Activated CD4-positive, alpha-beta T cell treated with anti-CD3 and anti-CD28 coated beads, Interleukin-2, amount 50 U/mL, for 48 hours (primary cell): ENCODE measurements at regions not wholly inside any gene's neighbourhood (a gene's known extent, or its start where the extent isn't known, plus 50 kb on each side); places are given as distances from the start of the nearest gene placed in this dataset.
"Not testable (repeated sequence)": the region's sequence is repeated elsewhere in the genome, so short reads cannot be mapped to it uniquely, and the experiment has no call there.

Experiments
- DNase-seq, 2 experiments: peaks; one replicate each; pipeline ENCODE4 v3.0.0-alpha.2; 2020

DNA sequence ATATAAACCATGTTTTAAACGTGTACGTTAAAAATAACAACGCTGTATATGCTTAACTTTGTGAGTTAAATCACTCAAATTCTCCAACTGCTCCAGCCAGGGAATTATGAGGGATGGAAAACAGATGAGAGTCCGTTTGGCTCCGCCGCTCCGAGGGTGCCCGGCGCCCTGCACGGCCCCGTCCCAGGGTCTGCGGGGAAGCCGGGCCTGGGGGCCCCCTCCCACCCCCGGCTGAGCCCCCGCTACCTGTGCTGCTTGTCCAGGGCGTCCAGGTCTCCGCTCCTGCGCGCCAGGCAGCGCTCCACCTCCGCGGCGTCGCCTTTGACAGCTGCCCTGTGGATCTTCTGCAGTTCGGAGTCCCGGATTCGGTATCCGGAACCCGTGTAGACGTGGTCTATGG, 415.5 kb downstream of the FOXD4L4 start:
- DNase-seq: not testable (repeated sequence)

DNA sequence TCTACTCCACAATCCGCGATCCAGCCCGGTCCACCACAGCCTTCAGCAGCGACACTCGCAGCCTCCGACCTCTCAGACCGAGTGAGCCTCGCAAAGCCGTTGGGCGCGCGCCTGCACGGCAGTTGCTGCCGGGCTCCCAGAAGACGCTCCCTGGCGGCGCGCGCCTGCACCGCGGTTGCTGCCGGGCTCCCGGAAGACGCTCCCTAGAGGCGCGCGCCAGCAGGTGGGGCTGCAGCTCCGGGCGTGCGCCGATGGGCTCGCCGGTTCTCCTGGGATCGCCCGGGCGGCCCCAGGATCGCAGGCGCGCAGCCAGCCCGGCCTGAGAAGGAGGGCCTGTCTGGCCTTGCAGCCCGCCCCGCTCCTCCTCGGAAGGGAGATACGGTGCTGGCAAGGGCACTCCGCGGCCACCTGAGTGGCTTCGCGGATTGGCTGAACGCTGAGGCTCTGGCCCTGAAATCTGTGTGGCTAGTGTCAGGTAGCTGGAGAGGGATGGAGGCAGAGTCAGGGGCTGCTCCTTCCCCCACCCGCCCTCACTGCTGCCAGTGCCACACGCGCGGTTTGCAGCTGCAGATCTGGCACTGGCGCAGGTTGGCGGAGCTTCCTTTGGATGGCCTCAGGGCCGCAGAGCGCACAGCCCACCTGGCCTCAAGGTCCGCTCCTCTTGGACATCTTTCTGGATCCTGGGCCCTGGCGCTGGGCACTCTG, 416.2 kb downstream of the FOXD4L4 start:
- peak; percentile 41 to 48 for DNase-seq

DNA sequence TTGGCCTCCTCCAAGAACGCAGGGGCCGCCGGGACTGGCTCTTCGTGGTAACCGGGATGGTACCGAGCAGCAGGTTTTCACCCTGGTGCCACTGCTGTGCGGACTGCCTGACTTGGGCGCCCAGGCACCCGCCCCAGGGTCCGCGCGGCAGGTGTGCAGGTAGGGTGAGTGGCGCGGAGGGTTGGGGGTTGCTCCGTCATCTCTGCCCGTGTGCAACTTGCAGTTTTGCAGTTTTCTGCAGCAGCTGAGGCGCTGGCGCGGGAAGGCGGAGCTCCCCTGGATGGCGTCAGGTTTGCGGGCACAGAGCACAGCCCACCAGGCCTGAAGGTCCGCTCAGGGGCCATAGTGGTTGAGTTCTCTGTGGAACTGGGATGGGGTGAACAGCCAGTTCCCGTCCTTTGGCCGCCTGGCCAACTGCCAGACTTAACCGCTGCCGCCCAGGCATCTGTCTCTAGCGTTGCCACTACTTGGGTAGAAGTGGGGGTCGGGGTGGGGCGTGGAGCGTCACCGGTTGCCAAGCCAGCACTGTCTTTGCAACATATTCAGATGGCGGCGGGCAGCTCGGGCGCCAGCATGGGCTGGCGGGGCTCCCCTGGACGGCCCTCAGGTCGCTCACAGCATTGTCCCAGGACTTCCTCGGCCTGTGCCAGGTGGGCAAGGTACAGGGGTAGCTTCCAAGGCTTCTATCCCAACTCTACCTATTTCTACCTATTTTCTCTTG, 417.2 kb downstream of the FOXD4L4 start:
- DNase-seq: peak; percentile 5 to 7

DNA sequence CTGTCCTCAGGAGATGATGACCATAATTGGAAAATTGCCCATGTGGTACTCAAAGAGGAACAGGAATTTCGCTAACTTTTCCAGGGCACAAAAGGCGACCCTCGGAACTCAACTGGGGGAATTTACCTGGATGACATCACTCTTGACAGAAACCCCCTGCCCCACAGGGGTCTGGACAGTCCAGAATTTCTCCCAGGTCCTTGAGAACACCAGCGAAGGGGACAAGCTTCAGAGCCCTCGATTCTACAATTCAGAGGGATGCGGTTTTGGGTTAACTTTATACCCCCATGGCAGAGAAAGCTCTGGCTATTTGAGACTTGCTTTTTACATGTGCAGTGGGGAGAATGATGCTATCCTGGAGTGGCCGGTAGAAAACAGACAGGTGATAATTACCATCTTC, 445.4 kb downstream of the FOXD4L4 start:
- not testable (repeated sequence) for DNase-seq

DNA sequence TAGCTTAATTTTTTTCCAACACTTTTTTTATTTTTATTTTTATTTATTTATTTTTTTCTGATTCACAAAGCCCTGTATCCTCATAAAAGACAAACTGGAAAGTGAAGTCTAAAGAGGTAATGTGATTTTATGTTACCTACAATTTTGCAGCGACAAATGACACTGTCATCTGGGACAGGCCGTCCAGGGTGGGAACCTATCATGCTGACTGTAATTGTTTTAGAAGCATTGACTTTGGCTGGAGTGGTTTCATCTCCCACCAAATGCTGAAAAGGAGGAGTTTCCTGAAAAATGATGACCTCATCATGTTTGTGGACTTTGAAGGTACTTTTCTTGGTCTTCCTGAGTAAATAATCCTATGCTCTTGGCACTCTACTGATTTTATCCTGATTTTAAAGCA, 446.7 kb downstream of the FOXD4L4 start:
- DNase-seq: not testable (repeated sequence)

DNA sequence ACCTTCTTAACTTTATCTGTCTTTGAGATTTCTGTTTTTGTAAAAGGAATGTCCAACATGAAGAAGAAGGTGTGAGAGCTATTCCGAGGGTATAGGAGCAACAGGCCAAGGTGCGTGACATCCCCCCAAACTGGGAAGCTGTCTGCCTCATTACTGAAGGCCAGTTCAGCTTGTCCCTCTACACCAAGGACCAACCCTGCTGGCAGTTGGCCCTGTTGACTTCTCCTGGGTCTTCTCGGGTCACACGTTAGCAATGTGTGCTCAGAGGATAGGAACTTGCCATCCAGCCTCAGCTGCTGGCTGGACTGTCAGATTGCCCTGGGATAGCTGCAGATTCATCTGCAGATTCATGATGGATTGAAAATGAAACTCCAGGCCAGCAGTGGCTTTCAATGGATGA, 460.3 kb downstream of the FOXD4L4 start:
- DNase-seq: not testable (repeated sequence)

DNA sequence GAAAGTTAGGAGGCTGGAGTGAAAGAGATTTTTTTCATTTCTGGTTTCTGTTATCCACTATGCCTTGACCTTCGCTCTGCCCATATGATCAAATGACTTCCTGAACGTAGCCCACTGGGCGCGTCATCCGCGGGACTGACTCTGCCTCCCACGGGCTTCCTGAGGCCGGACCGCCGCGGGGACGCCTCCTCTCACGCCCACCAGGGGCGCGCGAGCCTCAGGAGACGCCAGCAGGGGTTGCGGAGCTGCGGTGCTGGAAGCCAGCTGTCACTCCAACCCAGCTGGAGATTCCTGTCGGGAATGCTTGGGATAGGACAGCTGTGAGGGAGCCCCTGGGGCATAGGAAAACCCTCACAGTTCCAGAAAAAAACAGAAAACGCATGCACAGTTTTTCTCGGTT, 461.5 kb downstream of the FOXD4L4 start:
- DNase-seq: not testable (repeated sequence)

DNA sequence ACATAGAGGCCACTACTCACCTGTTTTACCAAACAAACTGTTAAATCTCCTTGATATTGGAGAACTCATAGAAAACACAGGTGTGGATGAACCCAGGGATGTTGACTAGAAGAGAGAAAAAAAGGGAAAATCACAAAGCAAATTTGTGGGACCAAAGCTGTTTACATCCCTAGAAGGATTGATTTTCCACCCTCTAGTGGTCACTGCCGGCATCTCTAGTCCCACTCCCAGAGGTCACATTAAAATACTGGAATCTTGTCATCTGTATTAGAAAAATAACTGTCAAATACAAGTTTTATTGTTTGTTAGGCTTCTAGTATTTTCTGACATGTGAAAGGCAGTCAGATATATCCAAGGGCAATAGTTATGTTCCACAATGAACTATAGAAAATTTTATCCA, 469.7 kb downstream of the FOXD4L4 start:
- DNase-seq: not testable (repeated sequence)

DNA sequence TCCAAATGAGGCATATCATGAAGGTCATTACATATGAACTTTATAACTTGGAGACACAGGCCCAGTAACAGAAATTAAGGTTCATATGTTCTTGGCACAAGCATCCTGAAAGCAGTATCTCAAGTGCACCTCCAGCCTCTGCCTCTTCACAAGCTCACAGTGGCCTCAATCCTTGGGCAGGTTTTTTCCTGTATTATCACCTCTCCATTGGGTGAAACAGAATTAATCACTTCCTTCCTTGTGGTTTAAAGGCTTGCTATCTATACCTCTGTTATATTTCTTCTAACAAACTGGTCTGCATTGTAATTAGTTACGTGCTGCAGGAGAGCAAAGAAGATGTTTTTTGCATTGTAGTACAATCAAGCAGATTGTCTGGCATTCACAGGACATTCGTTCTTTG, 471.0 kb downstream of the FOXD4L4 start:
- not testable (repeated sequence) for DNase-seq

DNA sequence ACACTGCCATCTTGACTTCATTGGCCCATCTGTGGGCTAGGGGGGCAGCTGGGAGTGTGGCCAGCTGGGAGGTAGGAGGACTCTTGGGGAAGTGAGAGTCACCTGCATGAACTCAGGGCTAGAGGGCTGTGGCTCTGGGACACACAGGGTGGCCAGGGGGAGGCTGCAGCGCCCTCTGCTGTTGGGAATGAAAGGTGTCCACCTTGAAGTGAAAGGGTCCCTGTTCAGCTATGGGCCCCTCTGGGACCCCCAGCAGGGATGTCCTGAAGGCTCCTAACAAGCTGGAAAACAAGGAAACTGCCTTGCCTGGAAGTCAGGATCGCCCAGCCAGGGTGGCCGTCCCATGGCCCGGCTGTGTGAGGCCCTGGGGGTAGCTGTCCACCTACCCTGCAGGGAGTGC, 507.8 kb downstream of the FOXD4L4 start:
- peak; percentile 1 to 5 for DNase-seq

DNA sequence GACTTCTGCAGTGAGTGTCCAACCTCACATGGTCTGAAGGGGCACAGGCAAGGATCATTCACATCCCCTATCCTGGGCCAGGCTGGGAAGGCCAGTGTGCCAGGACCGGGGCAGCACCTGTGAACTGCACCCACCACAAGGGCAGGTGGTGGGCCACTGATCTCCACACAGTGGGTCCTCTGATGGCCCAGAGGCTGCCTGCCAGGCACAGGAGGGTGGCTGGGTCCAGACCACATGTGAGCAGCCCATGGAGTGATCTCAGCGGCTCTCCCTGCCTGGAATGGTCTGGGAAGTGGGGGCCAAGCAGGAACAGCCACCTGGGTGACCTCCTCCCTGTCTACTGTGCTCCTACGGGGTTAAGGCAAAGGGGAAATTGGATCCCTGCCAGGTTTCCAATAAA, 508.5 kb downstream of the FOXD4L4 start:
- not testable (repeated sequence) for DNase-seq

DNA sequence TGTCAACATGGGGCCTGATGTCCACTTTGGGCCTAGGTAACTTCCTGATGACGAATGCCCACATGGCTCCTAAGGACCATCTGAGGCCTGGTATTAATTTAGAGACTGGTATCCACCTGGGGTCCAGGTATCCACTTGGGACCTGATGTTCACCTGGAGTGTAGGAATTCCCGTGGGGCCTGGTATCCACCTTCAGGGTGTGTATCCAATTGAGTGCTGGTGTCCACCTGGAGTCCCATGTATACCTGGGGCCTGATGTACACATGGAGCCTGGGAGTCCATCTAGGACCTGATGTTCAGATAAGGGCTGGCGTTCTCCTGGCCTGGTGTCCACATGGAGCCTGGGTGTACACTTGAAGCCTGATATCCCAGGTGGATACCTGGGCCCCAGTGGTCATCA, 520.6 kb downstream of the FOXD4L4 start:
- DNase-seq: not testable (repeated sequence)

DNA sequence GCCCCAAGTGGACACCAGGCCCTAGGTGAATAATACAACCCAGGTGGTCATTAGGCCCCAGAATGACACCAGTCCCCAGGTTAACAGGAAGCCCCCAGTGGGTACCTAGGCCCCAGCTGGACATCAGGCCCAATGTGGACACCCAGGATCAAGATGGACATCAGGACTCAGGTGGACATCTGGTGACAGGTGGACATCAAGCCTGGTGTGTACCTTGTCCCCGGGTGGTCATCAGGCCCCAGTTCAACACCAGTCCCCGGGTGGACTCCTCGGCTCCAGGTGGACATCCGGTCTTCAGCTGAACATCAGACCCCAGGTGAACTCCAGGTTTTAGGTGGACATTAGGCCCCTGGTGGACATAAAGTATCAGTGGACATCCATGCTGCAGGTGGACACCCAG, 524.6 kb downstream of the FOXD4L4 start:
- DNase-seq: not testable (repeated sequence)

DNA sequence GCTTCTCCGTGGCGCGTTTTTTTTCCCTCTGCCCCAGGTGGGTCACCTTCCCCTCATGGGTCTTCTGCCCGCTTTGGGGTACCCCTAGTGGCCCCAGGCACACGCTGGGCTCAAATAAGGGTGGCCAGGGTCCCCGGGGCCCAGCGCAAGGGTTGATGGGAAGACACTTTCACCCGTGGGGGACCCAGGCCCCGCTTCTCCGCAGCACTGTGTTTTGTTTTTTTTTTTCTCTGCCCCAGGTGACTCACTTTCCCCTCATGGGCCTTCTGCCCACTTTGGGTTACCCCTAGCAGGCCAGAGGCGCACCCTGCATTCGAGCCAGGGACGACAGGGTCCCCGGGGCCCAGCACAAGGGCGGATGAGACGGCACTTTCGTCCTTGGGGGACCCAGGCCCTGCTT, 526.7 kb downstream of the FOXD4L4 start:
- not testable (repeated sequence) for DNase-seq

DNA sequence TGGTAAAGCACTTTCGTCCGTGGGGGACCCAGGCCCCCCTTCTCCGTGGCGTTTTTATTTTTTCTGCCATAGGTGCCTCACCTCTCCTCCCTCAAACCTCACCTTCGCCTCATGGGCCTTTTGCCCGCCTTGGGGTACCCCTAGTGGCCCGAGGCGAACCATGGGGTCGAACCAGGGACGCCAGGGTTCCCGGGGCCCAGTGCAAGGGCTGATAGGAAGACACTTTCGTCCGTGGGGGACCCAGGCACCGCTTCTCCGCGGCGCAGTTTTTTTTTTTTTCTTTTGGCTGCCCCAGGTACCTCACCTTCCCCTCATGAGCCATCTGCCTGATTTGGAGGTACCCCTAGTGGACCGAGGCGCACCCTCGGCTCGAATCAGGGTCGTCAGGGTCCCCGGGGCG, 527.8 kb downstream of the FOXD4L4 start:
- not testable (repeated sequence) for DNase-seq

DNA sequence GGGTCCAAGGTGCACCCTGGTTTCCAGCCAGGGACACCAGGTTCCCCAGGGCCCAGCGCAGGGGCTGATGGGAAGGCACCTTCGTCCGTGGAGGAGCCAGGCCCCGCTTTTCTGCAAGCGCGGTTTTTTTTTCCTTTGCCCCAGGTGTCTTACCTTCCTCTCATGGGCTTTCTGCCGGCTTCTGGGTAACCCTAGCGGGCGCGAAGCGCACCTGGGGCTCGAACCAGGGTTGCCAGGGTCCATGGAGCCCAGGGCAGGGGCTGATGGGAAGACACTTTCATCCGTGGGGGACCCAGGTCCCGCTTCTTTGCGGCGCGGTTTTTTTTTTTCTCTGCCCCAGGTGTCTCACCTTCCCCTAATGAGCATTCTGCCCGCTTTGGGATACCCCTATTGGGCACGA, 529.3 kb downstream of the FOXD4L4 start:
- DNase-seq: not testable (repeated sequence)

DNA sequence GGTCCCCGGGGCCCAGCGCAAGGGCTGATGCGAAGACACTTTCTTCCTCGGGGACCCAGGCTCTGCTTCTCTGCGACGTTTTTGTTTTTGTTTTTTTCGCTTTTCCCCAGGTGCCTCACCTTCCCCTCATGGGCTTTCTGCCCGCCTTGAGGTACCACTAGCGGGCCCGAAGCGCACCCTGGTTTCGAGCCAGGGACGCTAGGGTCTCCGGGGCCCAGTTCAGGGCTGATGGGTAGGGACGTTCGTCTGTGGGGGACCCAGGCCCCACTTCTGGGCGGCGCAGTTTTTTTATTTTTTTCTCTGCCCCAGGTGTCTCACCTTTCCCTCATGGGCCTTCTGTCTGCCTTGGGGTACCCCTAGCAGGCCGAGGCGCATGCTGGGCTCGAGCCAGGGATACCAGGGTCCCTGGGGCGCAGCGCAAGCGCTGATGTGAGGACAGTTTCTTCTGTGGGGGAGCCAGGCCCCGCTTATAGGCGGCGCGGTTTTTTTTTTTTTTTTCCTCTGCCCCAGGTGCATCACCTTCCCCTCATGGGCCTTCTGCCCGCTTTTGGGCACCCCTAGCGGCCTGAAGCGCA, 530.0 kb downstream of the FOXD4L4 start:
- not testable (repeated sequence) for DNase-seq

DNA sequence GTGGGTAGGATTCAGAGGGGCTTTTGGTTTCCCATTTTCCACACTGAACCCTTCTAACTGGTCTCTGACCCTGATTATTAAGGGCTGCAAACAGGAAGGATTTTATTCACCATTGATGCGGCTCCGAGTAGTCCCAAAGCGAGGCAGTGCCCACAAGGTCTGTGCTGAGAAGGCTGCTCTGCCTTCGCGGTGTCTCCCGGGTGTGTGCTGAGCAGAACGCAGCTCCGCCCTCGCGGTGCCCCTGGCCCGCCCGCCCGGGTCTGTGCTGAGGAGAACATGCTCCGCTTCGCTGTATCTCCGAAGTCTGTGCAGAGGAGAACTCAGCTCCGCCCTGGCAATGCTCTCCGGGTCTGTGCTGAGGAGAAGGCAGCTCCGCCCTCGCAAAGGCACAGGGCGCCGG, 530.7 kb downstream of the FOXD4L4 start:
- DNase-seq: not testable (repeated sequence)

DNA sequence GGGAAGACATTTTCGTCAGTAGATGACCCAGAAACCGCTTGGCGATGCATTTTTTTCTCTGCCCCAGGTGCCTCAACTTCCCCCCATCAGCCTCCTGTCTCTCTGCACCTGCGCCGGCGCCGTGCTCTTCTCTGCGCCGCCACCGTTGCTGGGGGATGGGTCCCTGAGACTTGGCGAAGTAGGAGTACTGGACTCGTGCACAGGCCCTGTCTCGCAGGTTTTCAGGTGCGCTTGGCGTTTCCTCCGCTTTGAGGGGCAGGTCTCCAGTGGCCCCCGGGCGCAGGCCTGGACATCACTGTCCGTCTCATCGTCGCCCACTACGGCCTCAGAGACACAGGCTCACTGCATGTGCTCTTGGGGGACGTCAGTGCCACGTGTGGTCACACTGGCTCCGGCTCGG, 532.1 kb downstream of the FOXD4L4 start:
- DNase-seq: not testable (repeated sequence)

DNA sequence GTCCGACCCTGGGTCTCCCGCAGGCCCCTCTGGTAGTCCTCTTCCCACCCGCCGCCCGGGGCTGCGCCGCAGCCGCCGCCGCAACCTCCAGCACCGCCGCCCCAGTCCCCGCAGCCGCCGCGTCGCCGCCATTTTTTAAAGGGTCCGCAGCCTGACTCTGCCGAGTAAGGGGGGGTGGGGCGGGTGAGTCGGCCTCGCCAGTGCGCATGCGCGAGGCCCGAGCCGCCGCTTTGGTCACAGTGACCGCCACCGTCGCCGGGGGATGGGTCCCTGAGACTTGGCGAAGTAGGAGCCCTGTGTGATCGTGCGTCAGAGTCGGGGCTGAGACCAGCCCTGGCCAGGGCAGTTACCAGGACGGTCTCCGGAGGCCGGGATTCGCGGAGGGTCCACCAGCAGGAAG, 532.8 kb downstream of the FOXD4L4 start:
- DNase-seq: peak; percentile 54 to 61

DNA sequence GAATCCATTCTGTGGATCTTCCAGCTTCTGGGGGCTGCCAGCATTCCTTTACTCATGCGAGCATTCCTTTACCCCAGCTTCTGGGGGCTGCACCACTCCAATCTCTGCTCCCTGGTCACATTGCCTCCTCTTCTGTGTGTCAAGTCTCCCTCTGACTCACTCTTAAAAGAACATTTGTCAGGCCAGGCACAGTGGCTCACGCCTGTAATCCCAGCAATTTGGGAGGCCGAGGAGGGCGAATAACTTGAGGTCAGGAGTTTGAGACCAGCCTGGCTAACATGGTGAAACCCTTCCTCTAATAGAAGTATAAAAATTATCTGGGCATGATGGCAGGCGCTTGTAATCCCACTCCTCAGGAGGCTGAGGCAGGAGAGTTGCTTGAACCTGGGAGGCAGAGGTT, 541.9 kb downstream of the FOXD4L4 start:
- not testable (repeated sequence) for DNase-seq
